HCT116 (cell line): ENCODE measurements at regions not wholly inside any gene's neighbourhood (a gene's known extent, or its start where the extent isn't known, plus 50 kb on each side); places are given as distances from the start of the nearest gene placed in this dataset.

Experiments used
- ATAC-seq: fragments of 200-7000 bp; cut with Tn5 transposase; 2 replicates; pipeline ENCODE4 v1.9.1; 2020; ENCODE audit warnings: mild to moderate bottlenecking, moderate library complexity
- BruUV-seq: library from RNA; stranded (reverse); fragments of 400-500 nt; replicated peaks from 2 replicates; lab custom pipeline; 2021; lab: Mats Ljungman, UMichigan
- CTCF ChIA-PET: fragments of 300-600 bp; sonication (Branson Sonifier 250); formaldehyde crosslinking; loops from one replicate; lab custom pipeline; 2021; ENCODE audit warnings: antibody characterized with exemption; lab: Charles Lee
- POLR2A ChIA-PET: fragments of 300-600, 350-600 bp; sonication (Branson Sonifier 250); formaldehyde crosslinking; loops from one replicate; lab custom pipeline; 2021; ENCODE audit warnings: antibody characterized with exemption; lab: Charles Lee
- RAD21 ChIA-PET, 2 experiments: fragments of 300-600 bp; sonication (Branson Sonifier 250); formaldehyde crosslinking; loops; one replicate each; lab custom pipeline; 2023; ENCODE audit warnings: low total read pairs in 2 of 2; ENCODE audit not compliant: uncharacterized antibody in 2 of 2, unreplicated experiment in 2 of 2, low non-redundant PET in 1 of 2; lab: Charles Lee
- DNase-seq: peaks from one replicate; pipeline ENCODE4 v3.0.0-alpha.2; 2010; ENCODE audit warnings: low read depth, low spot score
- H2AFZ ChIP-seq: fragments of 200-600 bp; shearing (Covaris generic), sonication (generic); 2 replicates; pipeline ENCODE4 v1.6.1; 2017; ENCODE audit warnings: low read depth, mixed run types, mixed read lengths, antibody characterized with exemption, low read length; ENCODE audit not compliant: poor library complexity, severe bottlenecking
- H3K27ac ChIP-seq: 2 replicates; pipeline ENCODE4 v1.5.1; 2012; ENCODE audit warnings: low read depth, low read length
- H3K27me3 ChIP-seq: fragments of 200-600 bp; sonication (generic); 2 replicates; pipeline ENCODE4 v1.6.1; 2016; ENCODE audit warnings: mixed run types, low read length, mixed read lengths; ENCODE audit not compliant: insufficient read depth
- H3K36me3 ChIP-seq, 2 experiments: fragments of 200-500 bp in 1 of 2; fragments of 200-600 bp in 1 of 2; sonication (Bioruptor generic) in 1 of 2; sonication (generic) in 1 of 2; 2 replicates each; pipeline versions ENCODE4 v1.5.1 to v1.6.1; 2014 to 2016; ENCODE audit warnings: low read length in 2 of 2, inconsistent platforms in 1 of 2, mixed read lengths in 1 of 2, mixed run types in 1 of 2; ENCODE audit not compliant: insufficient read depth in 2 of 2, control insufficient read depth in 1 of 2
- H3K4me1 ChIP-seq, 2 experiments: fragments of 200-600 bp in 1 of 2; sonication (generic) in 1 of 2; 2 replicates each; pipeline versions ENCODE4 v1.5.1 to v1.6.1; 2012 to 2017; ENCODE audit warnings: low read length in 2 of 2, inconsistent platforms in 1 of 2, mild to moderate bottlenecking in 1 of 2, mixed read lengths in 1 of 2, mixed run types in 1 of 2, moderate library complexity in 1 of 2; ENCODE audit not compliant: insufficient read depth in 2 of 2, control insufficient read depth in 1 of 2
- H3K4me2 ChIP-seq: fragments of 200-600 bp; sonication (generic); 2 replicates; pipeline ENCODE4 v1.6.1; 2017; ENCODE audit warnings: mixed run types, low read length, mixed read lengths
- H3K4me3 ChIP-seq, 2 experiments: fragments of 200-600 bp in 1 of 2; sonication (generic) in 1 of 2; replicated peaks in 1 of 2; 2 replicates each; pipeline ENCODE4 v1.5.1; 2011 to 2016; ENCODE audit warnings: low read length in 2 of 2, control low read depth in 1 of 2, low read depth in 1 of 2, mild to moderate bottlenecking in 1 of 2, mixed read lengths in 1 of 2, mixed run types in 1 of 2
- H3K79me2 ChIP-seq: fragments of 200-600 bp; sonication (generic); 2 replicates; pipeline ENCODE4 v1.6.1; 2017; ENCODE audit warnings: mild to moderate bottlenecking, mixed run types, low read length, moderate library complexity, mixed read lengths; ENCODE audit not compliant: insufficient read depth
- H3K9ac ChIP-seq: fragments of 200-600 bp; sonication (generic); 2 replicates; pipeline ENCODE4 v1.6.1; 2016; ENCODE audit warnings: low read length, mixed read lengths
- H3K9me2 ChIP-seq: fragments of 200-600 bp; sonication (generic), shearing (Covaris generic); 2 replicates; pipeline ENCODE4 v1.6.1; 2017; ENCODE audit warnings: mixed run types, mild to moderate bottlenecking, moderate library complexity; ENCODE audit not compliant: insufficient read depth
- H3K9me3 ChIP-seq, 2 experiments: fragments of 200-500 bp in 1 of 2; fragments of 200-600 bp in 1 of 2; sonication (Bioruptor generic) in 1 of 2; sonication (generic) in 1 of 2; 2 replicates each; pipeline ENCODE4 v1.6.1; 2014 to 2017; ENCODE audit warnings: low read length in 2 of 2, mixed read lengths in 2 of 2, inconsistent platforms in 1 of 2, low read depth in 1 of 2, mild to moderate bottlenecking in 1 of 2, mixed run types in 1 of 2, moderate library complexity in 1 of 2; ENCODE audit not compliant: control insufficient read depth in 1 of 2, insufficient read depth in 1 of 2
- H4K20me1 ChIP-seq: fragments of 200-600 bp; sonication (generic), shearing (Covaris generic); 2 replicates; pipeline ENCODE4 v1.6.1; 2017; ENCODE audit warnings: mixed run types, mild to moderate bottlenecking, moderate library complexity; ENCODE audit not compliant: insufficient read depth
- ELF1 ChIP-seq: IDR thresholded peaks from 2 replicates; pipeline ENCODE4 v1.6.1; 2012; ENCODE audit warnings: low read depth, borderline replicate concordance
- POLR2AphosphoS5 ChIP-seq: IDR thresholded peaks from 2 replicates; pipeline ENCODE4 v1.6.1; 2011; ENCODE audit warnings: mild to moderate bottlenecking, low read depth, low read length, moderate library complexity
- REST ChIP-seq: IDR thresholded peaks from 2 replicates; pipeline ENCODE4 v1.6.1; 2012; ENCODE audit warnings: low read depth
- TCF7L2 ChIP-seq: IDR thresholded peaks from 2 replicates; pipeline ENCODE4 v1.7.0; 2011; ENCODE audit warnings: borderline replicate concordance, inconsistent platforms; ENCODE audit not compliant: insufficient read depth, insufficient read length; ENCODE audit errors: extremely low read depth
- ZFX ChIP-seq: fragments of 450-650 bp; IDR thresholded peaks from 2 replicates; pipeline ENCODE4 v1.6.1; 2017
- ZNF274 ChIP-seq: fragments of 200-500 bp; sonication (Bioruptor generic); IDR thresholded peaks from 2 replicates; pipeline ENCODE4 v1.6.1; 2014; ENCODE audit warnings: mild to moderate bottlenecking, low read depth, low read length, inconsistent platforms
- intact Hi-C: fragments of 100-400 bp; cut with micrococcal nuclease; formaldehyde crosslinking; loops from 2 replicates; pipeline ENCODE4 v1.10.0; 2022

- Histone ChIP-seq H3K4me3 (no peak overlapping the region), H3K9me3 (no peaks in the 10 kb centered on the region), H3K9ac (no peak overlapping the region), H3K36me3 (no peaks in the 10 kb centered on the region), H3K79me2 (no peaks in the 10 kb centered on the region), H3K4me2 (no peak overlapping the region), H2AFZ (no peak overlapping the region), H3K9me2 (no peaks in the 10 kb centered on the region), H3K27ac (no peak overlapping the region), H3K4me1 (no peaks in the 10 kb centered on the region), H4K20me1 (no peaks in the 10 kb centered on the region), H3K27me3 (no peaks in the 10 kb centered on the region)
- ChIA-PET CTCF (no interaction called here), POLR2A (no interaction called here), RAD21 (no interaction called here)
- intact Hi-C loops = no loop called here
- TF ChIP-seq REST = no peak
- ATAC-seq (no peak), DNase-seq (no peak)
- BruUV-seq = no TSS peak
Observed at GRCh38 chr6:44701637-44702101, 314.2 kb downstream of the CDC5L start.

GRCh38 chr6:44702292-44702691 is 314.8 kb downstream of the CDC5L start:
- no peaks in the 10 kb centered on the region for H3K4me1 ChIP-seq
- no peak overlapping the region for H3K27ac ChIP-seq
- H3K9me2 ChIP-seq = no peaks in the 10 kb centered on the region
- no peaks in the 10 kb centered on the region for H3K36me3 ChIP-seq
- no peak for DNase-seq
- H3K27me3 ChIP-seq = no peaks in the 10 kb centered on the region
- ChIA-PET RAD21 (no interaction called here), POLR2A (no interaction called here)
- H3K9ac ChIP-seq = no peak overlapping the region
- TF ChIP-seq TCF7L2 (no peak), ZFX (no peak), POLR2AphosphoS5 (no peak), ZNF274 (no peak), REST (no peak), ELF1 (no peak)
- TF ChIP-seq, all 23 proteins: peak for 0
- CTCF ChIA-PET = no interaction called here
- no peak overlapping the region for H2AFZ ChIP-seq
- ATAC-seq = no peak
- H3K4me2 ChIP-seq = no peak overlapping the region
- no TSS peak for BruUV-seq
- no peaks in the 10 kb centered on the region for H4K20me1 ChIP-seq
- no peaks in the 10 kb centered on the region for H3K9me3 ChIP-seq
- H3K4me3 ChIP-seq = no peak overlapping the region
- intact Hi-C loops = no loop called here
- no peaks in the 10 kb centered on the region for H3K79me2 ChIP-seq
